ENCODE measurements at regions not wholly inside any gene's neighbourhood (a gene's known extent, or its start where the extent isn't known, plus 50 kb on each side); places are given as distances from the start of the nearest gene placed in this dataset.

- no peak for TF ChIP-seq CTCF (IDR thresholded peaks at IDR 0.05; ENCODE audit: extremely low read depth, low read depth, low read length)
- no peak overlapping the region for H2AFZ ChIP-seq (ENCODE audit: low read length)
Observed at GRCh38 chr15:38895326-38896255, 331.0 kb upstream of the RASGRP1 start.

GRCh38 chr15:38896647-38897046 lies 332.0 kb upstream of the RASGRP1 start:
- Histone ChIP-seq H4K20me1 (ENCODE audit: insufficient read depth, low read length) (no peaks in the 10 kb centered on the region), H3K36me3 (ENCODE audit: insufficient read depth, low read length) (no peaks in the 10 kb centered on the region), H2AFZ (ENCODE audit: low read length) (no peak overlapping the region), H3K4me1 (ENCODE audit: insufficient read depth, low read length) (peaks cover 50% of the 10 kb centered on the region), H3K4me2 (ENCODE audit: insufficient read depth, low read length) (no peak overlapping the region), H3K79me2 (ENCODE audit: insufficient read depth, low read length) (no peaks in the 10 kb centered on the region), H3K4me3 (ENCODE audit: insufficient read depth, low read length) (no peak overlapping the region), H3K27me3 (ENCODE audit: insufficient read depth, low read length) (no peaks in the 10 kb centered on the region), H3K27ac (ENCODE audit: low read depth, low read length) (peak overlapping the region; percentile 97), H3K9me3 (ENCODE audit: low read depth, low read length) (no peaks in the 10 kb centered on the region)
- DNase-seq (ENCODE audit: insufficient read length, low spot score, missing footprints), result no peak
- no peak for TF ChIP-seq CTCF (IDR thresholded peaks at IDR 0.05; ENCODE audit: extremely low read depth, low read depth, low read length)

More at GRCh38 chr15:38895326-38896255, 331.0 kb upstream of the RASGRP1 start:
- H3K36me3 ChIP-seq (ENCODE audit: insufficient read depth, low read length), result no peaks in the 10 kb centered on the region
- no peaks in the 10 kb centered on the region for H3K9me3 ChIP-seq (ENCODE audit: low read depth, low read length)
- H4K20me1 ChIP-seq (ENCODE audit: insufficient read depth, low read length), result no peaks in the 10 kb centered on the region
- peak overlapping the region; percentile 97 for H3K27ac ChIP-seq (ENCODE audit: low read depth, low read length)
- no peaks in the 10 kb centered on the region for H3K27me3 ChIP-seq (ENCODE audit: insufficient read depth, low read length)
- peak; percentile 85 for DNase-seq (ENCODE audit: insufficient read length, low spot score, missing footprints)
- peaks cover 50% of the 10 kb centered on the region for H3K4me1 ChIP-seq (ENCODE audit: insufficient read depth, low read length)
- no peaks in the 10 kb centered on the region for H3K79me2 ChIP-seq (ENCODE audit: insufficient read depth, low read length)
- no peak overlapping the region for H3K4me3 ChIP-seq (ENCODE audit: insufficient read depth, low read length)
- peak overlapping the region; percentile 52 for H3K4me2 ChIP-seq (ENCODE audit: insufficient read depth, low read length)

GRCh38 chr15:38897551-38897950 lies 332.9 kb upstream of the RASGRP1 start:
- H3K27me3 ChIP-seq (ENCODE audit: insufficient read depth, low read length), result no peaks in the 10 kb centered on the region
- H3K4me2 ChIP-seq (ENCODE audit: insufficient read depth, low read length), result no peak overlapping the region
- no peak overlapping the region for H2AFZ ChIP-seq (ENCODE audit: low read length)
- H4K20me1 ChIP-seq (ENCODE audit: insufficient read depth, low read length), result no peaks in the 10 kb centered on the region
- no peak overlapping the region for H3K4me3 ChIP-seq (ENCODE audit: insufficient read depth, low read length)
- no peak for DNase-seq (ENCODE audit: insufficient read length, low spot score, missing footprints)
- H3K4me1 ChIP-seq (ENCODE audit: insufficient read depth, low read length), result peaks cover 50% of the 10 kb centered on the region
- H3K27ac ChIP-seq (ENCODE audit: low read depth, low read length), result peak overlapping the region; percentile 97
- no peaks in the 10 kb centered on the region for H3K79me2 ChIP-seq (ENCODE audit: insufficient read depth, low read length)
- TF ChIP-seq CTCF (IDR thresholded peaks at IDR 0.05; ENCODE audit: extremely low read depth, low read depth, low read length), result no peak
- no peaks in the 10 kb centered on the region for H3K9me3 ChIP-seq (ENCODE audit: low read depth, low read length)
- H3K36me3 ChIP-seq (ENCODE audit: insufficient read depth, low read length), result no peaks in the 10 kb centered on the region

- Histone ChIP-seq H3K4me2 (ENCODE audit: insufficient read depth, low read length) (no peak overlapping the region), H3K27ac (ENCODE audit: low read depth, low read length) (peak overlapping the region; percentile 17), H3K4me3 (ENCODE audit: insufficient read depth, low read length) (no peak overlapping the region), H3K36me3 (ENCODE audit: insufficient read depth, low read length) (no peaks in the 10 kb centered on the region), H2AFZ (ENCODE audit: low read length) (no peak overlapping the region), H3K9me3 (ENCODE audit: low read depth, low read length) (no peaks in the 10 kb centered on the region), H4K20me1 (ENCODE audit: insufficient read depth, low read length) (no peaks in the 10 kb centered on the region), H3K27me3 (ENCODE audit: insufficient read depth, low read length) (no peaks in the 10 kb centered on the region), H3K4me1 (ENCODE audit: insufficient read depth, low read length) (peaks cover 47% of the 10 kb centered on the region), H3K79me2 (ENCODE audit: insufficient read depth, low read length) (no peaks in the 10 kb centered on the region)
- TF ChIP-seq CTCF (IDR thresholded peaks at IDR 0.05; ENCODE audit: extremely low read depth, low read depth, low read length), result no peak
- no peak for DNase-seq (ENCODE audit: insufficient read length, low spot score, missing footprints)
Observed at GRCh38 chr15:38898236-38898635, 333.6 kb upstream of the RASGRP1 start.

All from osteoblast (primary cell).